Stimulated activated CD8-positive, alpha-beta memory T cell treated with anti-CD3 and anti-CD28 coated beads, Interleukin-4, amount 100 ng/mL, for 48 hours (primary cell): ENCODE measurements at regions not wholly inside any gene's neighbourhood (a gene's known extent, or its start where the extent isn't known, plus 50 kb on each side); places are given as distances from the start of the nearest gene placed in this dataset.
A peak's percentile ranks its signal among the peaks of the same experiment; 100 is the strongest.

Experiments
- DNase-seq: peaks from one replicate; pipeline ENCODE4 v3.0.0-alpha.2; 2020

GRCh38 chr2:22283436-22283835, 1101.5 kb upstream of the KLHL29 start:
- DNase-seq: no peak

GRCh38 chr2:22290302-22290701, 1094.7 kb upstream of the KLHL29 start:
- no peak for DNase-seq

GRCh38 chr2:22290909-22291473, 1094.0 kb upstream of the KLHL29 start:
- DNase-seq: no peak

- DNase-seq: no peak
Observed at GRCh38 chr2:22301228-22301627, 1083.8 kb upstream of the KLHL29 start.

- DNase-seq: no peak
Observed at GRCh38 chr2:22326250-22326649, 1058.7 kb upstream of the KLHL29 start.

GRCh38 chr2:22329211-22330154, 1055.5 kb upstream of the KLHL29 start:
- no peak for DNase-seq

GRCh38 chr2:22336414-22336813, 1048.6 kb upstream of the KLHL29 start:
- no peak for DNase-seq

- DNase-seq: no peak
Observed at GRCh38 chr2:22340716-22341115, 1044.3 kb upstream of the KLHL29 start.

- no peak for DNase-seq
Observed at GRCh38 chr2:22347306-22347705, 1037.7 kb upstream of the KLHL29 start.

GRCh38 chr2:22350621-22351020, 1034.4 kb upstream of the KLHL29 start:
- no peak for DNase-seq

GRCh38 chr2:22355816-22356433, 1029.1 kb upstream of the KLHL29 start:
- peak; percentile 80 for DNase-seq

- no peak for DNase-seq
Observed at GRCh38 chr2:22359071-22359672, 1025.8 kb upstream of the KLHL29 start.

- no peak for DNase-seq
Observed at GRCh38 chr2:22360735-22361374, 1024.1 kb upstream of the KLHL29 start.

- DNase-seq: no peak
Observed at GRCh38 chr2:22361571-22361970, 1023.4 kb upstream of the KLHL29 start.

- no peak for DNase-seq
Observed at GRCh38 chr2:22375096-22375495, 1009.9 kb upstream of the KLHL29 start.

GRCh38 chr2:22377268-22377667, 1007.7 kb upstream of the KLHL29 start:
- DNase-seq: no peak

- no peak for DNase-seq
Observed at GRCh38 chr2:22382479-22383169, 1002.4 kb upstream of the KLHL29 start.

GRCh38 chr2:22397847-22398246, 987.1 kb upstream of the KLHL29 start:
- DNase-seq: no peak

GRCh38 chr2:22403748-22404147, 981.2 kb upstream of the KLHL29 start:
- DNase-seq: no peak

GRCh38 chr2:22406625-22407024, 978.4 kb upstream of the KLHL29 start:
- no peak for DNase-seq

GRCh38 chr2:22420076-22420475, 964.9 kb upstream of the KLHL29 start:
- DNase-seq: no peak

GRCh38 chr2:22442051-22442450, 942.9 kb upstream of the KLHL29 start:
- DNase-seq: no peak
